Psoas muscle (tissue), 7 donors: ENCODE measurements at regions not wholly inside any gene's neighbourhood (a gene's known extent, or its start where the extent isn't known, plus 50 kb on each side); places are given as distances from the start of the nearest gene placed in this dataset.

ENCODE experiments used
- ATAC-seq, 4 donors: fragments of 200-7000 bp; cut with Tn5 transposase; one replicate each; pipeline ENCODE4 v1.9.1; 2020; ENCODE audit warnings: moderate library complexity in 3 of 4, mild to moderate bottlenecking in 2 of 4
- DNase-seq, 2 donors: peaks; one replicate each; pipeline ENCODE4 v3.0.0-alpha.2; 2020
- H3K27ac ChIP-seq: fragments of 200-600 bp; one replicate; pipeline ENCODE4 v1.8.0; 2022
- H3K27me3 ChIP-seq, 3 donors: fragments of 200-600 bp in 1 of 3; one replicate each; pipeline versions ENCODE4 v1.6.1 to v1.8.0; 2013 to 2022; ENCODE audit warnings: low read length in 2 of 3, mild to moderate bottlenecking in 2 of 3, moderate library complexity in 1 of 3; ENCODE audit not compliant: insufficient read depth in 3 of 3
- H3K36me3 ChIP-seq, 2 donors: fragments of 200-600 bp in 1 of 2; one replicate each; pipeline versions ENCODE4 v1.6.1 to v1.8.0; 2013 to 2022; ENCODE audit warnings: low read depth in 1 of 2, mild to moderate bottlenecking in 1 of 2, moderate library complexity in 1 of 2; ENCODE audit not compliant: insufficient read depth in 1 of 2
- H3K4me1 ChIP-seq: fragments of 200-600 bp; one replicate; pipeline ENCODE4 v1.8.0; 2022
- H3K4me3 ChIP-seq: fragments of 200-600 bp; one replicate; pipeline ENCODE4 v1.8.0; 2022; ENCODE audit warnings: mild to moderate bottlenecking
- H3K9me3 ChIP-seq: fragments of 200-600 bp; one replicate; pipeline ENCODE4 v1.8.0; 2022
- CTCF ChIP-seq: fragments of 200-600 bp; IDR thresholded peaks from one replicate; pipeline ENCODE4 v1.8.0; 2022; ENCODE audit warnings: antibody characterized with exemption
- WGBS, 3 donors: extraction: QIAGEN DNeasy Blood & Tissue Kit; methylation state at CpG; one replicate each; pipeline versions ENCODE4 v1.1.6 to v1.1.7; 2013; 5-methylcytosine and 5-hydroxymethylcytosine counted together
- intact Hi-C, 2 donors: fragments of 100-400 bp; cut with DNase I; formaldehyde crosslinking; loops; one replicate each; pipeline versions ENCODE4 v1.11.0 to v1.14.2; 2022
- donor health status: healthy with polysubstance abuse.
- donor health status: DM: no; HTN: no; CAD: no; lungs with moderate emphysema.
- donor health status: Bipolar disorder and iron deficiency.
- donor health status: healthy.
- donor health status: DM: yes; HTN: yes; CAD: no.
- donor health status: DM: no; HTN: no; CAD: no.
- donor health status: DM: yes; HTN: yes; CAD: no.

- Histone ChIP-seq H3K27me3 (no peaks in the 10 kb centered on the region), H3K9me3 (peaks cover 4% of the 10 kb centered on the region), H3K4me3 (no peak overlapping the region), H3K36me3 (no peaks in the 10 kb centered on the region), H3K4me1 (no peaks in the 10 kb centered on the region), H3K27ac (no peak overlapping the region)
- no peak for ATAC-seq
- DNase-seq, result no peak
- intact Hi-C loops, result no loop called here
- WGBS, 3 donors, result 83 to 84% (median 83%) methylated on average over 2 of the region's 2 CpGs
- TF ChIP-seq CTCF, result no peak
Observed at GRCh38 chr4:60195256-60195655, 1004.9 kb upstream of the ADGRL3 start.

- Histone ChIP-seq H3K36me3 (no peaks in the 10 kb centered on the region), H3K4me3 (no peak overlapping the region), H3K4me1 (no peaks in the 10 kb centered on the region), H3K27ac (no peak overlapping the region), H3K27me3 (no peaks in the 10 kb centered on the region), H3K9me3 (no peaks in the 10 kb centered on the region)
- DNase-seq (no peak), ATAC-seq (no peak)
- WGBS, 3 donors, result 9 to 10% (median 10%) methylated on average over 3 of the region's 3 CpGs
- intact Hi-C loops, result no loop called here
- TF ChIP-seq CTCF, result peak; percentile 45
Observed at GRCh38 chr4:60201052-60201673, 999.0 kb upstream of the ADGRL3 start.

- WGBS, 3 donors, result 59 to 78% (median 73%) methylated on average over 1 of the region's 1 CpG
- TF ChIP-seq CTCF, result no peak
- H3K4me3 ChIP-seq, result no peak overlapping the region
- H3K9me3 ChIP-seq, result no peaks in the 10 kb centered on the region
- intact Hi-C loops, result no loop called here
- no peak for DNase-seq
- no peaks in the 10 kb centered on the region for H3K27me3 ChIP-seq
- H3K36me3 ChIP-seq, result no peaks in the 10 kb centered on the region
- ATAC-seq, result no peak
- H3K4me1 ChIP-seq, result no peaks in the 10 kb centered on the region
- no peak overlapping the region for H3K27ac ChIP-seq
Observed at GRCh38 chr4:60209588-60209987, 990.5 kb upstream of the ADGRL3 start.

GRCh38 chr4:60215906-60216305 is 984.2 kb upstream of the ADGRL3 start:
- ATAC-seq (no peak), DNase-seq (no peak)
- Histone ChIP-seq H3K9me3 (no peaks in the 10 kb centered on the region), H3K36me3 (no peaks in the 10 kb centered on the region), H3K27me3 (no peaks in the 10 kb centered on the region), H3K27ac (no peak overlapping the region), H3K4me1 (no peaks in the 10 kb centered on the region), H3K4me3 (no peak overlapping the region)
- no peak for TF ChIP-seq CTCF
- intact Hi-C loops, result no loop called here
- 95 to 98% (median 96%) methylated on average over 2 of the region's 2 CpGs for WGBS, 3 donors

GRCh38 chr4:60216752-60217151 is 983.4 kb upstream of the ADGRL3 start:
- WGBS, 3 donors, result 38 to 54% (median 47%) methylated on average over 1 of the region's 1 CpG
- Histone ChIP-seq H3K36me3 (no peaks in the 10 kb centered on the region), H3K9me3 (no peaks in the 10 kb centered on the region), H3K27ac (no peak overlapping the region), H3K4me1 (no peaks in the 10 kb centered on the region), H3K4me3 (no peak overlapping the region), H3K27me3 (no peaks in the 10 kb centered on the region)
- ATAC-seq (no peak), DNase-seq (no peak)
- TF ChIP-seq CTCF, result no peak
- intact Hi-C loops, result no loop called here
